GM18511 (cell line): ENCODE measurements at regions not wholly inside any gene's neighbourhood (a gene's known extent, or its start where the extent isn't known, plus 50 kb on each side); places are given as distances from the start of the nearest gene placed in this dataset.

Source experiments
- ATAC-seq: cut with Tn5 transposase; IDR thresholded peaks from one replicate; pipeline ENCODE4 v1.9.1; 2021; ENCODE audit warnings: mild to moderate bottlenecking, moderate library complexity; ENCODE audit not compliant: unreplicated experiment

- ATAC-seq = no peak
Observed at GRCh38 chr14:28515571-28515970, 251.0 kb upstream of the FOXG1 start.

- no peak for ATAC-seq
Observed at GRCh38 chr14:28536889-28537288, 229.7 kb upstream of the FOXG1 start.

- ATAC-seq = no peak
Observed at GRCh38 chr14:28542040-28542439, 224.5 kb upstream of the FOXG1 start.

GRCh38 chr14:28565345-28565744 lies 201.2 kb upstream of the FOXG1 start:
- ATAC-seq = no peak

GRCh38 chr14:28570391-28570790 lies 196.2 kb upstream of the FOXG1 start:
- ATAC-seq = no peak

GRCh38 chr14:28571636-28572035 lies 195.0 kb upstream of the FOXG1 start:
- no peak for ATAC-seq

- no peak for ATAC-seq
Observed at GRCh38 chr14:28576523-28576922, 190.1 kb upstream of the FOXG1 start.

- no peak for ATAC-seq
Observed at GRCh38 chr14:28577187-28577586, 189.4 kb upstream of the FOXG1 start.

- ATAC-seq = no peak
Observed at GRCh38 chr14:28577711-28578131, 188.9 kb upstream of the FOXG1 start.

- ATAC-seq = no peak
Observed at GRCh38 chr14:28584951-28585350, 181.6 kb upstream of the FOXG1 start.

- ATAC-seq = no peak
Observed at GRCh38 chr14:28589792-28590191, 176.8 kb upstream of the FOXG1 start.

- ATAC-seq = no peak
Observed at GRCh38 chr14:28596391-28596790, 170.2 kb upstream of the FOXG1 start.

GRCh38 chr14:28599191-28599590 lies 167.4 kb upstream of the FOXG1 start:
- no peak for ATAC-seq

- no peak for ATAC-seq
Observed at GRCh38 chr14:28599605-28600004, 167.0 kb upstream of the FOXG1 start.

GRCh38 chr14:28603606-28604005 lies 163.0 kb upstream of the FOXG1 start:
- no peak for ATAC-seq

GRCh38 chr14:28607661-28608060 lies 158.9 kb upstream of the FOXG1 start:
- no peak for ATAC-seq

- ATAC-seq = no peak
Observed at GRCh38 chr14:28608443-28608842, 158.1 kb upstream of the FOXG1 start.

GRCh38 chr14:28608851-28609828 lies 157.4 kb upstream of the FOXG1 start:
- ATAC-seq = peak; percentile 50

- ATAC-seq = no peak
Observed at GRCh38 chr14:28612414-28612813, 154.2 kb upstream of the FOXG1 start.

GRCh38 chr14:28613532-28613931 lies 153.1 kb upstream of the FOXG1 start:
- no peak for ATAC-seq

GRCh38 chr14:28626780-28627179 lies 139.8 kb upstream of the FOXG1 start:
- no peak for ATAC-seq

GRCh38 chr14:28629328-28630004 lies 137.1 kb upstream of the FOXG1 start:
- no peak for ATAC-seq
